ENCODE measurements at regions not wholly inside any gene's neighbourhood (a gene's known extent, or its start where the extent isn't known, plus 50 kb on each side); places are given as distances from the start of the nearest gene placed in this dataset.

GRCh38 chr9:34899535-34900158 is 58.4 kb upstream of the PHF24 start:
- H2AFZ ChIP-seq: no peak overlapping the region
- H3K36me3 Mint-ChIP-seq (ENCODE audit: low read depth): no peaks in the 10 kb centered on the region
- no peaks in the 10 kb centered on the region for H3K36me3 ChIP-seq (ENCODE audit: insufficient read depth)
- ATAC-seq (peak; percentile 100), DNase-seq (ENCODE audit: low spot score) (peak; percentile 87)
- H4K20me1 ChIP-seq (replicated peaks; ENCODE audit: insufficient read depth): no peaks in the 10 kb centered on the region
- H3K27me3 Mint-ChIP-seq (ENCODE audit: insufficient read depth, low read depth, poor library complexity): peaks cover 3% of the 10 kb centered on the region
- no peaks in the 10 kb centered on the region; the same call in 2 of the 3 replicates for H3K9me3 Mint-ChIP-seq
- TF ChIP-seq CTCF (conservative IDR thresholded peaks at IDR 0.05; ENCODE audit: low read depth in 2 of 2): peak; percentile 82 to 96
- TF ChIP-seq ZNF114 (CRISPR knock-in tag; IDR thresholded peaks at IDR 0.05): no peak
- no peaks in the 10 kb centered on the region for H3K27me3 ChIP-seq (ENCODE audit: insufficient read depth)
- no peaks in the 10 kb centered on the region for H3K79me2 ChIP-seq (replicated peaks; ENCODE audit: insufficient read depth)
- H3K27ac Mint-ChIP-seq: no peak overlapping the region
- H3K27ac ChIP-seq (ENCODE audit: low read depth): no peak overlapping the region
- H3K9me2 ChIP-seq (ENCODE audit: insufficient read depth): no peaks in the 10 kb centered on the region
- no peak overlapping the region for H3K4me3 Mint-ChIP-seq
- H3K4me1 Mint-ChIP-seq: peaks cover under 1% of the 10 kb centered on the region; the same call in 2 of the 3 replicates
- H3F3A ChIP-seq (replicated peaks; ENCODE audit: low read depth): no peaks in the 10 kb centered on the region
- H3K4me1 ChIP-seq (ENCODE audit: insufficient read depth): no peaks in the 10 kb centered on the region
- H3K4me2 ChIP-seq: no peak overlapping the region
- H3K4me3 ChIP-seq: no peak overlapping the region

DNA sequence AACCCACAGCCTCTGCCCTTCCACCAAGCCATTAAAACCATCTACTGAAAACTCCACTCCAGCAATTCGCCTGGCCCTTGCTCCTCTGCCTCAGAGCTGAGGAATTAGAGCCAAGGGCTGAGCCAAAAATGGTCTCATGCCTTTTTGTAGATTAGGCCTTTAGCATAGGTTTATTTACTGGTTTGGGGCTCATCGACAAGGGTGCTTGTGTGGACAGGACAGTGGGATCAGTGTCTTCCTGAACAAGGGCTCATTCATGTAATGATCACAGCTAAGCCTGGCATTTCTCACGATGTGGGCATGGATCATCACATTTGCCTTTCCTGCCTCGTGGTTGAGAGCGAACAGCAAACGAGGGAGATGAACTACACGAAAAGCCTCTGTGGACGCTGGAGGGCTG is 59.2 kb upstream of the PHF24 start:
- no peaks in the 10 kb centered on the region for H3K9me2 ChIP-seq (ENCODE audit: insufficient read depth)
- Mint-ChIP-seq H3K9me3 (no peaks in the 10 kb centered on the region; the same call in 2 of the 3 replicates), H3K4me1 (no peaks in the 10 kb centered on the region), H3K27ac (no peak overlapping the region), H3K36me3 (ENCODE audit: low read depth) (no peaks in the 10 kb centered on the region), H3K4me3 (no peak overlapping the region), H3K27me3 (ENCODE audit: insufficient read depth, low read depth, poor library complexity) (peaks cover 3% of the 10 kb centered on the region)
- H3F3A ChIP-seq (replicated peaks; ENCODE audit: low read depth): no peaks in the 10 kb centered on the region
- ATAC-seq (no peak), DNase-seq (ENCODE audit: low spot score) (no peak)
- H3K27ac ChIP-seq (ENCODE audit: low read depth): no peak overlapping the region
- no peaks in the 10 kb centered on the region for H3K36me3 ChIP-seq (ENCODE audit: insufficient read depth)
- H4K20me1 ChIP-seq (replicated peaks; ENCODE audit: insufficient read depth): no peaks in the 10 kb centered on the region
- H3K4me3 ChIP-seq: no peak overlapping the region
- no peaks in the 10 kb centered on the region for H3K4me1 ChIP-seq (ENCODE audit: insufficient read depth)
- H3K79me2 ChIP-seq (replicated peaks; ENCODE audit: insufficient read depth): no peaks in the 10 kb centered on the region
- no peak overlapping the region for H3K4me2 ChIP-seq
- TF ChIP-seq ZNF114 (CRISPR knock-in tag; IDR thresholded peaks at IDR 0.05) (no peak), ZNF331 (CRISPR knock-in tag; IDR thresholded peaks at IDR 0.05; ENCODE audit: low read depth) (no peak)
- TF ChIP-seq, protein P1, sequence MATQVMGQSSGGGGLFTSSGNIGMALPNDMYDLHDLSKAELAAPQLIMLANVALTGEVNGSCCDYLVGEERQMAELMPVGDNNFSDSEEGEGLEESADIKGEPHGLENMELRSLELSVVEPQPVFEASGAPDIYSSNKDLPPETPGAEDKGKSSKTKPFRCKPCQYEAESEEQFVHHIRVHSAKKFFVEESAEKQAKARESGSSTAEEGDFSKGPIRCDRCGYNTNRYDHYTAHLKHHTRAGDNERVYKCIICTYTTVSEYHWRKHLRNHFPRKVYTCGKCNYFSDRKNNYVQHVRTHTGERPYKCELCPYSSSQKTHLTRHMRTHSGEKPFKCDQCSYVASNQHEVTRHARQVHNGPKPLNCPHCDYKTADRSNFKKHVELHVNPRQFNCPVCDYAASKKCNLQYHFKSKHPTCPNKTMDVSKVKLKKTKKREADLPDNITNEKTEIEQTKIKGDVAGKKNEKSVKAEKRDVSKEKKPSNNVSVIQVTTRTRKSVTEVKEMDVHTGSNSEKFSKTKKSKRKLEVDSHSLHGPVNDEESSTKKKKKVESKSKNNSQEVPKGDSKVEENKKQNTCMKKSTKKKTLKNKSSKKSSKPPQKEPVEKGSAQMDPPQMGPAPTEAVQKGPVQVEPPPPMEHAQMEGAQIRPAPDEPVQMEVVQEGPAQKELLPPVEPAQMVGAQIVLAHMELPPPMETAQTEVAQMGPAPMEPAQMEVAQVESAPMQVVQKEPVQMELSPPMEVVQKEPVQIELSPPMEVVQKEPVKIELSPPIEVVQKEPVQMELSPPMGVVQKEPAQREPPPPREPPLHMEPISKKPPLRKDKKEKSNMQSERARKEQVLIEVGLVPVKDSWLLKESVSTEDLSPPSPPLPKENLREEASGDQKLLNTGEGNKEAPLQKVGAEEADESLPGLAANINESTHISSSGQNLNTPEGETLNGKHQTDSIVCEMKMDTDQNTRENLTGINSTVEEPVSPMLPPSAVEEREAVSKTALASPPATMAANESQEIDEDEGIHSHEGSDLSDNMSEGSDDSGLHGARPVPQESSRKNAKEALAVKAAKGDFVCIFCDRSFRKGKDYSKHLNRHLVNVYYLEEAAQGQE (IDR thresholded peaks at IDR 0.05; ENCODE audit: unreplicated experiment): no peak
- H2AFZ ChIP-seq: no peak overlapping the region
- H3K27me3 ChIP-seq (ENCODE audit: insufficient read depth): no peaks in the 10 kb centered on the region
